Liver (tissue), 3 donors: ENCODE measurements at regions not wholly inside any gene's neighbourhood (a gene's known extent, or its start where the extent isn't known, plus 50 kb on each side); places are given as distances from the start of the nearest gene placed in this dataset.

Experiments
- CTCF ChIP-seq: fragments of 150-350 bp; IDR thresholded peaks from 2 replicates; pipeline ENCODE4 v1.5.1; 2017; ENCODE audit warnings: improper control_type of control experiment, low read depth, low read length; ENCODE audit not compliant: missing input control
- HNF4G ChIP-seq: IDR thresholded peaks from 2 replicates; pipeline ENCODE4 v1.6.1; 2016; ENCODE audit warnings: antibody characterized with exemption
- SP1 ChIP-seq: IDR thresholded peaks from 2 replicates; pipeline ENCODE4 v1.6.1; 2018; ENCODE audit warnings: antibody characterized with exemption, mild to moderate bottlenecking
- TAF1 ChIP-seq: conservative IDR thresholded peaks from 2 replicates; pipeline ENCODE4 v1.6.1; 2016; ENCODE audit warnings: antibody characterized with exemption, mild to moderate bottlenecking
- donor health status: healthy.
- donor health status: healthy.

- TF ChIP-seq CTCF: no peak
- TF ChIP-seq TAF1: no peak
- TF ChIP-seq HNF4G: no peak
- TF ChIP-seq SP1: no peak
Measured at GRCh38 chr4:62771983-62772557, 1571.9 kb downstream of the ADGRL3 start.
